GM21717 (cell line): ENCODE measurements at regions not wholly inside any gene's neighbourhood (a gene's known extent, or its start where the extent isn't known, plus 50 kb on each side); places are given as distances from the start of the nearest gene placed in this dataset.

Source experiments
- ATAC-seq: cut with Tn5 transposase; IDR thresholded peaks from one replicate; pipeline ENCODE4 v1.9.1; 2021; ENCODE audit warnings: mild to moderate bottlenecking, moderate library complexity; ENCODE audit not compliant: unreplicated experiment

- ATAC-seq, result no peak
Measured at GRCh38 chr3:18886331-18886730, 262.0 kb upstream of the KCNH8 start.

GRCh38 chr3:18885612-18886011 is 262.7 kb upstream of the KCNH8 start:
- ATAC-seq, result no peak

GRCh38 chr3:18883571-18883970 is 264.7 kb upstream of the KCNH8 start:
- ATAC-seq, result no peak

- no peak for ATAC-seq
Measured at GRCh38 chr3:18880691-18881090, 267.6 kb upstream of the KCNH8 start.

- ATAC-seq, result no peak
Measured at GRCh38 chr3:18872466-18872865, 275.8 kb upstream of the KCNH8 start.

- no peak for ATAC-seq
Measured at GRCh38 chr3:18870642-18871041, 277.7 kb upstream of the KCNH8 start.

GRCh38 chr3:18870074-18870640 is 278.2 kb upstream of the KCNH8 start:
- no peak for ATAC-seq

- no peak for ATAC-seq
Measured at GRCh38 chr3:18868911-18869689, 279.2 kb upstream of the KCNH8 start.

GRCh38 chr3:18866899-18867298 is 281.4 kb upstream of the KCNH8 start:
- ATAC-seq, result no peak

GRCh38 chr3:18864933-18865731 is 283.2 kb upstream of the KCNH8 start:
- ATAC-seq, result no peak

- ATAC-seq, result no peak
Measured at GRCh38 chr3:18862077-18862476, 286.2 kb upstream of the KCNH8 start.

- ATAC-seq, result no peak
Measured at GRCh38 chr3:18861137-18861536, 287.2 kb upstream of the KCNH8 start.

GRCh38 chr3:18853269-18853668 is 295.0 kb upstream of the KCNH8 start:
- no peak for ATAC-seq

- peak; percentile 63 for ATAC-seq
Measured at GRCh38 chr3:18847583-18848197, 300.6 kb upstream of the KCNH8 start.

GRCh38 chr3:18843983-18844382 is 304.3 kb upstream of the KCNH8 start:
- ATAC-seq, result no peak

- ATAC-seq, result no peak
Measured at GRCh38 chr3:18843188-18843587, 305.1 kb upstream of the KCNH8 start.

GRCh38 chr3:18841422-18842343 is 306.6 kb upstream of the KCNH8 start:
- no peak for ATAC-seq

- no peak for ATAC-seq
Measured at GRCh38 chr3:18840535-18841137, 307.7 kb upstream of the KCNH8 start.

- no peak for ATAC-seq
Measured at GRCh38 chr3:18838758-18839157, 309.6 kb upstream of the KCNH8 start.

GRCh38 chr3:18837137-18837755 is 311.1 kb upstream of the KCNH8 start:
- no peak for ATAC-seq
